ENCODE measurements at regions not wholly inside any gene's neighbourhood (a gene's known extent, or its start where the extent isn't known, plus 50 kb on each side); places are given as distances from the start of the nearest gene placed in this dataset.

DNA sequence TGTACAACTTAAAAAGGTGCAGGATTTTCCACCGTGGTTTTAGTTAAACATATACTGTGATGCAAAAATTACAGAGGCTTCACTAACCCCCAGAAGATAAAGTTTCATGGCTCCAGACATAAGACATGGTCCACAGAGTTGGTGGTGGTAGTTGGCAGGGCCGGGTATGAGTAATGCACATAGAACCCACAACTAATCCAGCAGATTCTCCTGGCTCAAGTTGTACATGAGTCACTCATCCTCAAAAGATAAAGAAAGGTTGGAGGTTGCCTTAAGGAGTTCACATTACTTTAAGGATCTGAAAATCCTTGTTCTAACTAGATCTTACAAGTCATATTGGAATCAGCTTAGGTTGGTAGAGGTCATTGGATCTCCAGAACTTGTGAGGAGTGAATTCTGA, 98.3 kb upstream of the ZBTB20 start:
- H3K27ac Mint-ChIP-seq, result no peak overlapping the region
- no peak for DNase-seq (ENCODE audit: low spot score in 2 of 2)
- peaks cover 0 to 7% of the 10 kb centered on the region in 2 donors for H3K9me3 Mint-ChIP-seq
- no peak for ATAC-seq
- H3K36me3 Mint-ChIP-seq, result peaks cover 0 to 7% of the 10 kb centered on the region in 2 donors

GRCh38 chr3:115245899-115246298, 98.8 kb upstream of the ZBTB20 start:
- no peak for DNase-seq (ENCODE audit: low spot score in 2 of 2)

GRCh38 chr3:115246461-115247020, 99.5 kb upstream of the ZBTB20 start:
- H3K36me3 Mint-ChIP-seq, result peaks cover 0 to 7% of the 10 kb centered on the region in 2 donors
- ATAC-seq (no peak), DNase-seq (ENCODE audit: low spot score in 2 of 2) (no peak)
- H3K9me3 Mint-ChIP-seq, result peaks cover 0 to 7% of the 10 kb centered on the region in 2 donors
- no peak overlapping the region for H3K27ac Mint-ChIP-seq

More at GRCh38 chr3:115245899-115246298, 98.8 kb upstream of the ZBTB20 start:
- Mint-ChIP-seq H3K9me3 (peaks cover 0 to 7% of the 10 kb centered on the region in 2 donors), H3K36me3 (peaks cover 0 to 7% of the 10 kb centered on the region in 2 donors), H3K27ac (no peak overlapping the region)
- ATAC-seq, result no peak

- H3K9me3 Mint-ChIP-seq, result peaks cover 0 to 2% of the 10 kb centered on the region in 2 donors
- H3K27ac Mint-ChIP-seq, result no peak overlapping the region
- H3K36me3 Mint-ChIP-seq, result peaks cover 0 to 4% of the 10 kb centered on the region in 2 donors
- DNase-seq (ENCODE audit: low spot score in 2 of 2) (no peak), ATAC-seq (no peak)
Measured at GRCh38 chr3:115248274-115248673, 101.2 kb upstream of the ZBTB20 start.

GRCh38 chr3:115251509-115251908, 104.4 kb upstream of the ZBTB20 start:
- H3K27ac Mint-ChIP-seq, result no peak overlapping the region
- no peak for ATAC-seq
- peaks cover 10 to 20% of the 10 kb centered on the region in 2 donors for H3K36me3 Mint-ChIP-seq
- H3K9me3 Mint-ChIP-seq, result peaks cover 12 to 17% of the 10 kb centered on the region in 2 donors
- DNase-seq (ENCODE audit: low spot score in 2 of 2), result no peak

DNA sequence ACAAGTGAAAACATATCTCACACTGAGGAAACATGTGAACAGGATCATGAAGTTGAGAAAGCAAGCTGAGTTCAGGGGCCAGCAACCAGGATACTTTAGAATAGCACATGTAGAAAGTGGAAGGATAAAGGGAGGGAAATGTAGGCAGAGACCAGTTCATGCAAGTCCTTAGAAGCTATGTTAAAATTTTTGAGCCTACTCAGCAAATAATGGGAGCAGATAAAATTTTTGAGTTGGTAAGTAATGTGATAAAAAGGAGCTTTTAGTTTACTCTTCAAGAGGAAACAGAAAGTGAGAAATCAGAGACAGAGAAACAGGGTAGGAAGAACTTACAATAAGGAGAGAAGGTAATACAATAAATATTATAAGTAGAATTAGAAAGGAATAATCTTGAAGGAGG, 105.6 kb upstream of the ZBTB20 start:
- Mint-ChIP-seq H3K27ac (no peak overlapping the region), H3K9me3 (peaks cover 22% of the 10 kb centered on the region in 2 donors), H3K36me3 (peaks cover 15 to 28% of the 10 kb centered on the region in 2 donors)
- no peak for DNase-seq (ENCODE audit: low spot score in 2 of 2)
- ATAC-seq, result no peak

DNA sequence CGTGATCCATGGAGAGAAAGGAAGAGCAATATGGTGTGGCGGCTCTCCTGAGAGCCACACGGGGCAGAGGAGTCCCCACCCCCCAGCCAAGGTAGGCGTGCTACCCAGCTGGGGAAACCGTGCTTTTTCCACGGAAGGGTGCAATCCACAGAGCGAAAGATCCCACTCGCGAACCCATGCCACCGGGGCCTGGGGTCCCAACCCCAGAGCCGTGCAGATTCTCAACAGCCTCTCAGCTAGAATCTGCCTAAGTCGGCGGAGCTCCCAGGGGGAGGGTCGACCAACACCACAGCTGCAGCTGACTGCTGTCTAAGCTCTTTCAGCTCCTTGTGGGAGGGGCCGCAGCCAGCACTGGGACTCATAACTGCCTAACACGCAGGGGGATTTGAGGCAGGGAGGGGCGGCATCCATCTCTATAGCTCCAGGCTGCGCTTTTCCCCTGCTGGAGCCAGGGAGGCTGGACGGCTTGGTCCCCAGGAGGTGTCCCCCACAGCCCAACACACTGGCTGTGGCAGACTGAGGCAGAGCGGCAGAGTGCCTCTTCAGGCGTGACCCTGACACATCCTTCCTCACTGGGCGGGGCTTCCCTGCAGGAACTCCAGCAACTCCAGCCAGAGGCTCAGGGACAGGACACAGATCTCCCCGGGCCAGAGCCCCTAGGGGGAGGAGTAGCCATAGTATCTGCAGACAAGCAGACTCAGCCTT, 107.6 kb upstream of the ZBTB20 start:
- no peak for DNase-seq (ENCODE audit: low spot score in 2 of 2)
- H3K27ac Mint-ChIP-seq, result no peak overlapping the region
- peaks cover 22 to 28% of the 10 kb centered on the region in 2 donors for H3K9me3 Mint-ChIP-seq
- peaks cover 16 to 28% of the 10 kb centered on the region in 2 donors for H3K36me3 Mint-ChIP-seq
- no peak for ATAC-seq

DNA sequence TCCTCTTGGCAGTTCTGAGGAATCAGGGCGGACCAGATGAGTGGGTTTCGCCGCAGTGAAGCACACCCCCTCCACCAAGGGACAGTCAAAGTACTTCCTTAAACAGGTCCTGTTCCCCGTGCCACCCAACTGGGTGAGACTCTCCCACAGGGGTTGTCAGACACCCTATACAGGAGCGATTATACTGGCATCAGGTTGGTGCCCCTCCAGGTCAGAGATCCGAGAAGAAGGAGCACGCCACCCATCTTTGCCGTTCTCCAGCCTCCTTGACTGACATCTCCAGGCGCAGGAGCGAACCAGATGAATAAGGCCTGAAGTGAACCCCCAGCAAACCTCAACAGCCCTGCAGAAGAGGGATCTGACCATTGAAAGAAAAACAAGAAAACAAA, 108.1 kb upstream of the ZBTB20 start:
- Mint-ChIP-seq H3K27ac (no peak overlapping the region), H3K36me3 (peaks cover 16 to 28% of the 10 kb centered on the region in 2 donors), H3K9me3 (peaks cover 22 to 28% of the 10 kb centered on the region in 2 donors)
- DNase-seq (ENCODE audit: low spot score in 2 of 2) (no peak), ATAC-seq (no peak)

DNA sequence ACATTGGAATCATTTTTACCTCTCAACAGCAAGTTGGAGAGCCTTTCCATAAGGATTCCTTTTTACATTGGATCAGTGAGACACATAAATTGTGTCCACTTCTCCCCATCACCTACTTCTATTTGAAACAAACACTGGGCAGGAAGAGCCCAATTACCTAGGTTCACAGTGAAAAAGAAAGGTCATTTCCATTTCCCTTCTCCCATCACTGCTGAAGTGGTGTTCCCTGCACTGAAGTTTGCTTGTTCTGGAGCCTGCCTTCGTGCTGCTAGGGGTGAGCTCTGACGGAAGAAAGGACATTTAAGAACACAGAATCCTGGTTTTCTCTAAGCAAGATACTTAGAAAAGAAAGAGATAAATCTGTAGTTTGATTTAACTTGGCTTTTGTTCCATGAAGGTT, 123.8 kb upstream of the ZBTB20 start:
- ATAC-seq (no peak), DNase-seq (ENCODE audit: low spot score in 2 of 2) (no peak)
- Mint-ChIP-seq H3K27ac (no peak overlapping the region), H3K36me3 (no peaks in the 10 kb centered on the region), H3K9me3 (no peaks in the 10 kb centered on the region)

DNA sequence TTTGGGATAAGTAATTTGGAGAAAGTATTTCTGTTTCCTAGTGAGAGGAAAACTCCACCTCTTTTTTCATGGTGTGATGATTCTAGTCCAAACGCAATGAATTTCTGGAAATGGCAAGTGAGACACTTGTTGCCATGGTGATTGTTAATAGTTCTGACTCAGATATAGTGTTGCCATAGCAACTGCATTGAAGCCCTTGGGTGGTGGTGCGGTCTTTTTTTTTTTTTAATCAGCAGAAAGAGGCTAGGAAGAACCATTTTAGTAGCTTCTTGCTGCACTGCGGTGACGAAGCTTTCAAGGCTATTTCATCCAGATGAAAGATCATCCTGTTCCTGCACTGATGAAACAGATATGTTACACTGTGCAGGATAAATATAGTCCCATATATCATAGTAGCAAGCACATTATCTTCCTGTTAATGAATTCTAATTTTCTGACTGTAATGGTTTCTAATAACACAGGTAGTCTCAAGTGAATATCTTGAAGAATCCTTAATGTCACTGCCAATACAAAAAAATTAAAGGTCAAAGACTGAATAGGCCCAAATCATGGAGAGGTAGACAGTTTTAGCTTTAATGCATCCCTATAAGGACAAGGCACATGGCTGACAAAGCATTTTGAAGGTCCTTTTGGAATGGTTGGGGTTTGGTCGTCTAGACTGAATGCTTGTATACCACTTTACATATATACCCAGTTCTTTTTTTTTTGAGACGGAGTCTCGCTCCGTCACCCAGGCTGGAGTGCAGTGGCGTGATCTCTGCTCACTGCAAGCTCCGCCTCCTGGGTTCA, 125.1 kb upstream of the ZBTB20 start:
- Mint-ChIP-seq H3K9me3 (no peaks in the 10 kb centered on the region), H3K27ac (no peak overlapping the region), H3K36me3 (no peaks in the 10 kb centered on the region)
- DNase-seq (ENCODE audit: low spot score in 2 of 2) (no peak), ATAC-seq (no peak)

DNA sequence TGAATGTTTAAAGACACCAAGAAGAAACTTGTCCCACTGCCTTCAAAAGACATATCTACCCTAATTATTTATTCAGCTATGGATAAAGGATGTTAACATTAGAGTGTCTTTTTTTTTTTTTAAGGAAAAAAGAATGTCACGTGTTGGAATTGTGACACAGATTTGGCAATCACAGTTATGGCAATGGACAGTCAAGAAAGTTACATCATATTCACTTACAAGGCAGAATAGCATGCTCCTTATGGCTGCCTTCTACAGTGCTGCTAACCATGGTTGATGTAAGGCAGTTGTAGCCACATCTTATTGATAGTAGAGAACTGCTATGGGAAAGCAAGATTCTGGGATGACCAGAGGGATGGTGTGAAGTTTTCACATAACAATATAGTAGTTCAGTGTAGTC, 128.8 kb upstream of the ZBTB20 start:
- no peak overlapping the region for H3K27ac Mint-ChIP-seq
- H3K9me3 Mint-ChIP-seq, result peaks cover 0 to 3% of the 10 kb centered on the region in 2 donors
- ATAC-seq, result no peak
- H3K36me3 Mint-ChIP-seq, result peaks cover 0 to 4% of the 10 kb centered on the region in 2 donors
- no peak for DNase-seq (ENCODE audit: low spot score in 2 of 2)

DNA sequence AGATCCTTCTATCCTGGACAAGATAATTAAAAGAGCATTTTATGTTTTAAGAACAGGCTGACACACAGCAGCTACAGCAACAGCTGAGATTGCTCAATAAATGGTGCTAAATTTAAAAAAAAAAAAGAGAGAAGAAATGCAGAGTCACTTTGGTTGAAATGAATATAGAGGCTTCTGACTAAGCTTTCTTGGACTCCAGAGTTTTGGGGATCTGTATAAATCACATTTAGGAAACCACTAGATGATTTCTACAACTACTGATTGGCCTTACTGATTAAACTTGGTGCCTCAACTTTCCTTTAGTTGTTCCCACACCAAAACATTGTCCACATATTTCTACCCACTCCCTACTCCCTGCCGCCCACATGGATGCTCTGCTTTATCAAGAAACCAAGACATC, 132.9 kb upstream of the ZBTB20 start:
- no peak overlapping the region for H3K27ac Mint-ChIP-seq
- peaks cover 0 to 4% of the 10 kb centered on the region in 2 donors for H3K36me3 Mint-ChIP-seq
- H3K9me3 Mint-ChIP-seq, result peaks cover 0 to 3% of the 10 kb centered on the region in 2 donors
- DNase-seq (ENCODE audit: low spot score in 2 of 2), result no peak
- ATAC-seq, result no peak

DNA sequence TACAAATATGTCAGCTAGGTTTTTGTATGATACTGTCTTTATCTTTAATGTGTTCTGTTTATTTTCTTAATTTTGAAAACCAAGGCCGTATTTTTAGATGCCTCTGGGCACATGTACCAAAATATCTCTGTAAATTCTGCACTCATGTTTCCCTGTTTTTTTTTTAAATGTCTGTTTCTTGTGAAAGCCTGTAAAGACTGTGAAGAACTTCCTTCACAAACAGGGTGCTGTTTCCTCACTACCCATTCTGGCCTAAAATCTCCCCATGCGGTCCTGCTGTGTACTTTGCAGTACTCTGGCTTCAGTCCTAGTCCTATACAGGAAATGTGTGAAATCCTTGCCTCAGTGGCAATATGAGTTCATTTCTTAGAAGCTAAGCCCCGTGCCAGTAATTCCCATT, 133.4 kb upstream of the ZBTB20 start:
- H3K36me3 Mint-ChIP-seq, result peaks cover 0 to 4% of the 10 kb centered on the region in 2 donors
- no peak overlapping the region for H3K27ac Mint-ChIP-seq
- H3K9me3 Mint-ChIP-seq, result peaks cover 0 to 3% of the 10 kb centered on the region in 2 donors
- ATAC-seq (no peak), DNase-seq (ENCODE audit: low spot score in 2 of 2) (no peak)

GRCh38 chr3:115281697-115282675, 134.9 kb upstream of the ZBTB20 start:
- DNase-seq (ENCODE audit: low spot score in 2 of 2), result no peak
- Mint-ChIP-seq H3K36me3 (peaks cover 0 to 4% of the 10 kb centered on the region in 2 donors), H3K9me3 (peaks cover 0 to 3% of the 10 kb centered on the region in 2 donors), H3K27ac (no peak overlapping the region)
- no peak for ATAC-seq

DNA sequence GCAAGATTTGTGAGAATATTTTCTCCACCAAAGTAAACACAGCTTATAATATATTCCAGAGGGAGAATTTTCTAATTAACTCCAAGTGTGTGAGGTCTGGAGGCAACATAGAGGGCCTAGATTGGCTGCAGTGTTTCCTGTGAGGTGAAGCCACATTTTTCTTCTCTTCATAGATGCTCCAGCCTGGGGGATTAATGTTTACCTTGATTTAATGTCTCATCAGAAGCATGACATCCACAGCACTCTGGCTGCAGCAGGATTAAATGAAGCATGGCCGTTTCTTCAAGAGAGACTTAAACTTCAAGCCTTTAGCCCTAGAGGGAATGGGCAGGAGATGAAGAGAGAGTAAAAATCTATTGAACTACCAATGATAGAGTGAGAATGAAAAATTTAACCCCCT, 137.9 kb upstream of the ZBTB20 start:
- no peak for DNase-seq (ENCODE audit: low spot score in 2 of 2)
- Mint-ChIP-seq H3K27ac (no peak overlapping the region), H3K36me3 (no peaks in the 10 kb centered on the region), H3K9me3 (no peaks in the 10 kb centered on the region)
- ATAC-seq, result no peak

- no peaks in the 10 kb centered on the region for H3K36me3 Mint-ChIP-seq
- no peak overlapping the region for H3K27ac Mint-ChIP-seq
- ATAC-seq, result no peak
- no peak for DNase-seq (ENCODE audit: low spot score in 2 of 2)
- no peaks in the 10 kb centered on the region for H3K9me3 Mint-ChIP-seq
Measured at GRCh38 chr3:115286529-115287197, 139.6 kb upstream of the ZBTB20 start.
